ENCODE measurements at regions not wholly inside any gene's neighbourhood (a gene's known extent, or its start where the extent isn't known, plus 50 kb on each side); places are given as distances from the start of the nearest gene placed in this dataset.

GRCh38 chr2:139746901-139747300 is 966.7 kb upstream of the NXPH2 start:
- peaks cover 4 to 13% (median 11%) of the 10 kb centered on the region in 3 experiments; a peak in 6 of 7 replicates for H3K36me3 Mint-ChIP-seq (ENCODE audit: insufficient read depth in 1 of 3, low read depth in 3 of 3)
- Histone ChIP-seq H2BK5ac (ENCODE audit: insufficient read length, low read length) (no peak overlapping the region), H3T11ph (ENCODE audit: low read length) (no peak overlapping the region), H4K91ac (ENCODE audit: insufficient read length, low read depth, low read length) (no peak overlapping the region), H2BK12ac (ENCODE audit: insufficient read length, low read depth, low read length) (no peak overlapping the region), H3K14ac (ENCODE audit: insufficient read depth, low read length) (no peak overlapping the region), H3K4me2 (ENCODE audit: insufficient read depth, insufficient read length, low read length) (no peak overlapping the region), H2AK5ac (ENCODE audit: insufficient read length, low read length) (no peak overlapping the region), H3K27me3 (ENCODE audit: insufficient read depth, low read length) (no peaks in the 10 kb centered on the region), H3K9me3 (ENCODE audit: control insufficient read depth, low read depth, low read length) (no peaks in the 10 kb centered on the region), H4K20me1 (ENCODE audit: control insufficient read depth, insufficient read depth, insufficient read length) (no peaks in the 10 kb centered on the region), H3K27ac (ENCODE audit: insufficient read length, low read depth, low read length) (no peak overlapping the region), H3K9ac (ENCODE audit: extremely low read depth, insufficient read length, low read length) (no peak overlapping the region), H2BK120ac (ENCODE audit: low read depth, low read length, poor library complexity, severe bottlenecking) (no peak overlapping the region), H3K79me1 (ENCODE audit: insufficient read depth, low read depth, low read length, poor library complexity, severe bottlenecking) (no peaks in the 10 kb centered on the region), H3K23me2 (ENCODE audit: insufficient read length, low read depth, low read length, poor library complexity, severe bottlenecking) (no peaks in the 10 kb centered on the region), H3K23ac (ENCODE audit: insufficient read length, low read depth, low read length) (no peak overlapping the region), H3K18ac (ENCODE audit: insufficient read length, low read depth, low read length) (no peak overlapping the region), H2AFZ (ENCODE audit: low read length) (no peak overlapping the region), H3K79me2 (ENCODE audit: insufficient read depth, low read length) (no peaks in the 10 kb centered on the region), H4K5ac (ENCODE audit: insufficient read length, low read depth, low read length) (no peak overlapping the region), H2BK20ac (ENCODE audit: low read depth, low read length, poor library complexity, severe bottlenecking) (no peak overlapping the region), H2BK15ac (ENCODE audit: low read depth, low read length) (no peak overlapping the region), H3K56ac (ENCODE audit: insufficient read length, low read depth, low read length) (no peak overlapping the region), H3K4ac (ENCODE audit: low read depth, low read length) (no peak overlapping the region), H3K4me1 (ENCODE audit: insufficient read depth, low read length) (peaks cover 5% of the 10 kb centered on the region; the same call in 1 of the 2 replicates), H4K8ac (replicated peaks; ENCODE audit: insufficient read length, low read depth, low read length) (no peak overlapping the region)
- H3K9me3 Mint-ChIP-seq = peaks cover 4 to 11% of the 10 kb centered on the region in 2 experiments; a peak in 4 of 5 replicates
- TF ChIP-seq CTCF (conservative IDR thresholded peaks at IDR 0.05) = no peak
- H3K4me1 Mint-ChIP-seq = peaks cover 16% of the 10 kb centered on the region in 2 experiments
- H3K4me3 Mint-ChIP-seq = no peak overlapping the region
- no peak overlapping the region for H3K27ac Mint-ChIP-seq
- H3K27me3 Mint-ChIP-seq (ENCODE audit: low read depth) = no peaks in the 10 kb centered on the region
- WGBS (ENCODE audit: extremely low coverage, insufficient read length, low lambda C conversion rate) = no CpG with 5 or more reads among the region's 11 CpGs
- no peak for DNase-seq
